ENCODE measurements at regions not wholly inside any gene's neighbourhood (a gene's known extent, or its start where the extent isn't known, plus 50 kb on each side); places are given as distances from the start of the nearest gene placed in this dataset.
"Not testable (repeated sequence)": the region's sequence is repeated elsewhere in the genome, so short reads cannot be mapped to it uniquely, and the experiment has no call there.

DNA sequence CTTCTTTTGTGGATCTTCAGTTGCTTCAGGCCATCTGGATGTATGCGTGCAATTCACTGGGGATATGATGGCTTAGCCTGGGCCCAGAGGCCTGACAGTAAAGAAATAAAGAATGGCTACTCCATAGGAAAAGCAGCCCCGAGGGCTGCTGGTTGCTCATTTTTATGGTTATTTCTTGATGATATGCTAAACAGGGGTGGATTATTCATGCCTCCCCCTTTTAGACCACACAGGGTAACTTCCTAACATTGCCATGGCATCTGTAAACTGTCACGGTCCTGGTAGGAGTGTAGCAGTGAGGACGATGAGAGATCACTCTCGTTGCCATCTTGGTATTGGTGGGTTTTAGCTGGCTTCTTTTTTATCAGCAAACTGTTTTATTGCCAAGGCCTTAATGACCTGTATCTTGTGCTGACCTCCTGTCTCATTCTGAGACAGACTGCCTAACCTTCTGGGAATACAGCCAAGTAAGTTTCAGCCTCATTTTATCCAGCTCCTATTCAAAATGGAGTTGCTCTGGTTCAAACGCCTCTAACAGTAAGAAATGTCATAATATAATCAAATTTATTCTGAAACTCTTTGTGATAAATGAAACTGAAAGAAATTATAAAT lies 60.5 kb downstream of the DSEL start:
- DNase-seq (no peak), ATAC-seq (no peak)

- ATAC-seq (no peak), DNase-seq (no peak)
Observed at GRCh38 chr18:67453901-67454300, 62.6 kb downstream of the DSEL start.

DNA sequence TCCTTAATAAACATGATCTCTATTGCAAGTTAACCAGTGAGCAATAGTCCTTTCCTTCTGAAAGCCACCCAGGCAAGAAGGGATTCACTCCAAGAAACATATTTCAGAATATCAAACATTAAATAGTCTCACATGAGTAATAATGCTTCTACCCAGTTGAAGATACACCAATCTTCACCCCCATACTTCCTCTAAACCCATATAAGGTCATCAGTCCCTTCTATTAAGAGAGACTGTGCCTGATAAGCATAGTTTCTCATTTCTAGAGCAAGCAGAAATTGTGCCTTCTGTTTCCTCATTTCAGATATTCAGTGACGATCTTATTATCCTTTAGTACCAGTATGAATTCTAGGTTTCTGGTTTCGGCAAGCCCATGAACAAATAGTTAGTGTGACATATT lies 64.6 kb downstream of the DSEL start:
- ATAC-seq: no peak
- DNase-seq: no peak

DNA sequence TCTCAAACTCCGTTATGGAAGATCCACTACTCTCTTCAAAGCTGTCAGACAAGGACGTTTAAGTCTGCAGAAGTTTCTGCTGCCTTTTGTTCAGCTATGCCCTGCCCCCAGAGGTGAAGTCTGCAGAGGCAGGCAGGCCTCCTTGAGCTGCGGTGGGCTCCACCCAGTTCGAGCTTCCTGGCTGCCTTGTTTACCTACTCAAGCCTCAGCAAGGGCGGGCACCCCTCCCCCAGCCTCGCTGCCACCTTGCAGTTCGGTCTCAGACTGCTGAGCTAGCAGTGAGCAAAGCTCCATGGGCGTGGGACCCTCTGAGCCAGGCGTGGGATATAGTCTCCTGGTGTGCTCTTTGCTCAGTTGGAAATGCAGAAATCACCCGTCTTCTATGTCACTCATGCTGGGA lies 65.4 kb downstream of the DSEL start:
- not testable (repeated sequence) for ATAC-seq, DNase-seq

DNA sequence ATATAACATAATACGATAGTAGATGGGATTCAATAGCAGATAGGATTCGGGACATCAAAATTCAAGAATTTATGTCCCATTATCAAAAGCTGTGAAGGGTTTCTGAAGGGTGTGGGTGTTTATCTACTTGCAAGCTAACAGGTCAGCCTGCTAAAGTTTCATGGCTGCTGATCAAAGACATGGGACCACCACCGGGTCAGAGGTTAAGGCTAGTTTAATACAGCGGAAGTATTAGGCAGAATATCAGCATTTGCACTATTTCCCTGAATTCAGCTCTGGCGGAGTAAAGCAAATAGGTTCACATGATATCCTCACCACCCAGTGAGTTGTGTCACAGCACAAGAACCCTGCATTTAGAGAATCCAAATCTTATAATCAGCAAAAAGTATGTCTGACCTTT lies 82.5 kb downstream of the DSEL start:
- DNase-seq: no peak
- no peak for ATAC-seq

- DNase-seq: no peak
- ATAC-seq: no peak
Observed at GRCh38 chr18:67432806-67433205, 83.7 kb downstream of the DSEL start.

- ATAC-seq: peak; percentile 19
- DNase-seq: no peak
Observed at GRCh38 chr18:67428805-67429204, 87.7 kb downstream of the DSEL start.

GRCh38 chr18:67428158-67428557 lies 88.4 kb downstream of the DSEL start:
- DNase-seq: no peak
- no peak for ATAC-seq

DNA sequence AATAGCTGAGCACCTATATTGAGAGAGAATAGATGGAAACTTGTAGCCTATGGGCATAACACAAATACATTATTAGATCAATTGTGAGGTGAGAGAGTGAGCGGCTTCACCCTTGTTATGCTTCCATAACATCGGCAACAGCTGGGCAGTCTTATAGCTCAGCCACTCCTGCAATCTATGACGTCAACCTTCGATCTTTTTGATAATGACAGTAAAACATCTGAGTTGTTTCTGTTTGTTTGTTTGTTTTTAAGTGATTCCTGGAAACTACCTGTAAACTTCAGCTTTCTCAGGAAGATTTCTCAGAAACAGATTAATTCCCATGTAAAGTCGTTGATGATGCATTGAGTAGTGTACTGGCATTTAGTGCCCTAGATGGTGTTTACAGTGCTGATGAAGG lies 90.0 kb downstream of the DSEL start:
- DNase-seq (no peak), ATAC-seq (no peak)

GRCh38 chr18:67425672-67426071 lies 90.8 kb downstream of the DSEL start:
- ATAC-seq: peak; percentile 95
- no peak for DNase-seq

DNA sequence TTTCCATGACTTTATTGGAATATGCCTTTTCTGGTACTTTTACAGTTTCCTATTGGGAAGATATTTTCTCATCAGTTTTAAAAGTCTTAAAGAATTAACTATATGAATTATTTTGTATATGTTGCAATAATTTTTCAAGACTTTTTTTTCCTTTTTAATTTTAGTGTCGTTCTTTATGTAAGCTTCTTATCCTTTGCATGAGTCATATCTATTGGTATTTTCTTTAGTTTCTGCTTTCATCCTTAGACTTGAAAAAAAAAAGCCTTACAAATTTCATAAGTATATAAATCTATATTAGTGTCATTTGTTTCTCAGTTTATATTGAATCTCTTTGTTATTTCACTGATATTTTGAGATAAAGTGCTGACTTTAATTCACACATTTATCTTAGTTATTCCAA lies 94.9 kb downstream of the DSEL start:
- ATAC-seq: no peak

DNA sequence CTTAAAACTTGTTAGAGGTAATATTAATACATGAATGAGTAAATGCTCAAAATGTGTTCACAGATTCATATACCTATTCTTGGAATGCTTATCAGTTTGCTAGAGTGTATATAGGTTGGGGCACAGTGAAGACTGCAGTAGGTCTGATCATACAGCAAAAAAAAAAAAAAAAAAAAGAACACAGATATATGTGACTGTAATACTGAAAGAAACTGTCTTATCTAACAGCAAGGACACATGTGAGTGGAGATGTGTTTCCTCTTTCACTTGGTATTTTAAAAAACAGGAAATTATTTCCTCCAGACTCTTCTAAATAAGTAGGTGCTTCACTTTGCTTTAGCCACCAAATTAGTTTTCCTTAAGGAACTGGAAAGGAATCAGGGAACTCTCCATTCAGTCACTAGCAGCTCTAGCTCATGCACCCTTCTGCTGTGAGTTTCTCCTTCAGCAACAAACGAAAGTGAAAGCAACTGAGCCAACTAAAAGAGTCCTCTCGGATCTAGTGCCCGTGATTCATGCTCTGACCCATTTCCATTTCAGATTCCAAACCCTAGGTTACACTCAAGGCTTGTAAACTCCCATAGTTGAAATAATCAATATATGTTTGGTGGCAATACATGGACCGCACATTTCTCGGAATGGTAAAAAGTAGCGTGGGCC lies 98.5 kb downstream of the DSEL start:
- ATAC-seq (peak; percentile 87), DNase-seq (no peak)

More for the DNA sequence above, 94.9 kb downstream of the DSEL start:
- no peak for DNase-seq

DNA sequence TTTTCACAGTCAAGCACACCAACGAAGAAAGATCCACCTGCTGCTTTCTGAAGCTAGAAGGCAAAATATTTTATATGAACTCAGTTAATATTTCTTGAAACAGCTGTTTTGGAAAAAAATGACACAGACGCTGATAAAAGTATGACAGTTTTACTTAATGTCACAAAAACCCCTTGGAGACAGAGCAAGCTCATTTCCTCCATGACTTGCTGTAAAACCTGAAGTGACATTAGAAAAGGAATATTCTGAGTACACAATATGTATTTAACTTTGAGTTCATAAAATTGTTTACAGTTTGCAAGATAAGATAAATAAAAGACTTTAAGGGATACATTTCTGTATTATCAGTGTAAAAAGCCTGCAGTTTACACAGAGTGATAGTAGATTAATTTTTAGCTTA lies 105.4 kb downstream of the DSEL start:
- ATAC-seq (no peak), DNase-seq (no peak)

DNA sequence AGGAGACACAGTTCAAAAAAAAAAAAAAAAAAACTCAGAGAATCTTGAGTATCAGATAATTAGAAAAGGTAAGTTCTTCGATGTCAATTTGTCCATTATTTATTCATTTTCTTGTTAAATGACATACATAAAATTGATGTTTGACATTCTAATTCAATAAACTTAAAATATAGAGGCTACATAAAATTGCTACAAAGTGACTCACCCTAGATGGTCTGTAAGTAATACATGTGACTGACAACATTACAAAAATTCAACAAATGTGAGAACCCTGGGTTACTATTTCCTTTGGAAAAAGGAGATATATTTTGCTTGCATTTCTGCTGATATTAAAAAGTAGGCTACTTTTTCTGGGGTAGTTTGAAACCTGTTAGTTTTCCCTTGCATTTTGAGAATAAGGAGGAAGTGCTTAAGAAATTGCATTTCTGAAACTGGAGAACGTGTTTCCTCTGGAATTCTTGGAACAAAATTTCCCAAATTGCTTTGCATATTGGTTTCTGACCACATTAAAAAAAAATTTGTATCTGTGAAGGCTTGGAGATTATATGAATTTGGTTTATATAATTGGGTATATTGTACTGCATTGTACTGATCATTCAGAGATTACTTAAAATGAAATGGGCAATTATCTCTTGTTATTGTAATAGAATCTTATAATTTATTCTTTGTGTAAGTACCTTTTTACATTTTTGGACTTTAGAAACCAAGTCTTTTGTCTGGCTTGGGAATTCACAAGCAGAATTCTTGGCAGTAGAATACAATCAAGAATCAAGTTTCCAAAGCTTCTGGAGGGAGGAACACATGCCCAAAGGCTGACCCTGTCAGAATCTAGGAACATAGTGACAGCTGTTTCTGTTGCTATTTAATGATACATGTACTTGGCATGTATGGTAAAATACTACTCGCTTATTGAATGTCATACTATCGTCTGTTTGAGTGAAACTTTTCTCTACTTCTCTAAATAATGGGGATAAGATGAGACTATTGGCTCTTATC lies 106.1 kb downstream of the DSEL start:
- ATAC-seq: no peak

GRCh38 chr18:67408240-67408639 lies 108.3 kb downstream of the DSEL start:
- ATAC-seq (no peak), DNase-seq (no peak)

More for the DNA sequence above, 106.1 kb downstream of the DSEL start:
- no peak for DNase-seq

- DNase-seq (no peak), ATAC-seq (no peak)
Observed at GRCh38 chr18:67406714-67407113, 109.8 kb downstream of the DSEL start.

DNA sequence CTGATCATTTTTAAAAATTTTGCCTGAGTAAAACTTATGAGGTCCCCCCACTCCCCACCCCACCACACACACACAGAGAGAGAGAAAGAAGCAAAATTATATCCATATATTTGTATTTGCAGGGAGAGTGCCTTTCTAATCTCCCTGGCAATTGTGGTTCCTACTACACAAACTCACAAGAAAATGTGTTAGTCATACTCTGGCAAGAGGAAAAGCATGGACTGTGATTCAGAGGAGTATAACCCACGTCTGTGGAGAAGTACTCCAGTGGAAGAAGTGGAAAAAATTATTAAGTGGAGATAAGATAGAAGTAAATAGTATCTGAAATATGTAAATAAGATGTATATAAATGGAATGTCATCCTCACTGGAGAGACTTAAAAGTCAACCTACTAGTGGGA lies 114.0 kb downstream of the DSEL start:
- DNase-seq: no peak
- no peak for ATAC-seq

DNA sequence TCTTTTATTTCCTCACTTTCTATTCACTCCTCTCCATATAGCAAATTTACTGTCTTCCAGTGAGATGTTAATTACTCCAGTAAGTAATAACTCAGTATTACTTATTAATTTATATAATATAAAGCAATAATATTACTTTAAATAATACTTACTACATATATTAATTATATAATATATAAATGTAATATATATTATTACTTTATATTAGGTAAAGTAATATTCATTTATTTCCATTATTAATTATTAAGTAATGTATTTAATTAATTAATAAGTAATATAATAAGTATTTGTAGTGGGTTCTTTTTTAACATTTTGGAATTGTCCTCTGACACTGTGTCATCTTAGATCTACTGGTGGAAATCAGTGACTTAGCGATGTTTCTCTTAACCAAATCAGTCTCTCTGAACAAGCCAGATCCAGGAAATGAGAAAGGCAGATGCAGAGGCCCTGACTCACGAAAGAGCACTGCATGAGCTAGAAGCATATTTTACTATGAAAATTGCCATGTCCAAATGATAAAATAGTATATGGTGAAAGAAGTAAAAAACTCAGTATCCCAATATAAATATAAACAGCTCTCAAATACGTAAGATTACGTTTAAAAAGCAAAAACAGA lies 115.9 kb downstream of the DSEL start:
- DNase-seq (no peak), ATAC-seq (no peak)

- ATAC-seq: no peak
- DNase-seq: no peak
Observed at GRCh38 chr18:67386032-67386431, 130.5 kb downstream of the DSEL start.

- ATAC-seq (no peak), DNase-seq (no peak)
Observed at GRCh38 chr18:67385455-67385854, 131.1 kb downstream of the DSEL start.

DNA sequence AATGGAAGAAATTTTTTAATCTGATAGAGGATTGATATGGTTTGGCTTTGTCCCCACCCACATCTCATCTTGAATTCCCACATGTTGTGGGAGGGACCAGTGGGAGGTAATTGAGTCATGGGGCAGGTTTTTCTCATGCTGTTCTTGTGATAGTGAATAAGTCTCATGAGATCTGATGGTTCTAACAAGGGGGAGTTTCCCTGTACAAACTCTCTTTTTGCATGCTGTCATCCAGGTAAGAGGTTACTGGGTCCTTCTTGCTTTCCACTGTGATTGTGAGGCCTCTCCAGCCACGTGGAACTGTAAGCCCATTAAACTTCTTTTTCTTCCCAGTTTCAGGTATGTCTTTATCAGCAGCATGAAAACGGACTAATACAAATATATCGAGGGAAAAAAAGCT lies 132.5 kb downstream of the DSEL start:
- not testable (repeated sequence) for ATAC-seq, DNase-seq

DNA sequence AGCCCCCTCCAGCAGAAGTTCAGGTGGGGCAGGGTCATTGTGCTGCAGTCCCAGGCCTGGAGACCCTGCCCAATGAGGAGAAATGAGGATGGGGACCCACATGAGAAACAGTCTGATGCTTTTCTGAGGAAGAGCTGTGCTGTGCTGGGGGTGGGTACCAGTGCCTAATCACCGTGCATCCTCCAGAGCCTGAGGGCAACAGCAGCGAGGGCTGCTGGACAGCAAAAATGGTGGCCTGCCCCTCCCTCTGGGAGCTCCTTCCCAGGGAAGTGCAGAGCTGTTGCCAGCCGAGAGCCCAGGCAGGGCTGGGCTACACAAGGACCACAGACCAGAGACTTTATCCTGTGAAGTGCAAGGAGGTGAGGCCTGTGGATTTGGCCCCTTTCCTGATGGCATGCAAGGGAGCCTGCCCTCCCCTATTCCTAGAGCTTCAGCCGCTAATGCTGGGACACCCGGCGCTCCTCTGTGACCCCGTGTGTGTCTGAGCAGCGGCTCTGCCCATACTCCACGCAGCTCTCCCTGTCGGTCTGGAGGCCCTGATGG lies 134.8 kb downstream of the DSEL start:
- DNase-seq: no peak

More for the DNA sequence above, 134.8 kb downstream of the DSEL start:
- ATAC-seq: peak; percentile 28
